ENCODE measurements at regions not wholly inside any gene's neighbourhood (a gene's known extent, or its start where the extent isn't known, plus 50 kb on each side); places are given as distances from the start of the nearest gene placed in this dataset.

DNA sequence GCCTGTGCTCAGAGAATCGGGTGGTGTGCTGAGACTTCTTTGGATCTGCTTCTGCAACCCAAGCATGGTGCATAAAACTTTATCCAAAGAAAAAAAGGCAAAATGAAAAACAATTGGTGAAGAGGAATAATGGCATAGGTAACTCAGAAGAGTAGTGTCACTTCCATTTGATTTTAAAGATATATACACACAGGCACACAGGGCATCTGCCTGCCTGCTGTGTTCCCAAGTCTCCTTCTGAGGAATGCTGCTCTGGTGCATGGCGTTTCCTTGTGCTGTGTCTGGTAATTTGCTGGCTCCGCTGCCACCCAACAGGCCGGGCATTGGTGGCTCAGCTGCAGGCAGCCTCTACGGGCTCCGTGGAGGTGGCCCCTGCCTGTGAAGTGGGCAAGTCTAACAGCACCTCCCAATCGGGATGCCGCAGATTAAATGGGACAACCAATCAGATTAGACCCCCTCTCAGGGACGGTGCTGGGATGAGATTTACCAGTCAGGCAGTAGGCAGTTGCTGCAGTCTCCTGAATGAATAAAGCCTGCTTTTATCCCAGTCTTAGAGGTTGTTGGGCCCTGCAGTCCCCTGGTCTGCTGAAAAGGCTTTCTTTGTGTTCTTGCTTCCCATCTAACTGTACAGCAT is 253.7 kb upstream of the RASGRP1 start:
- TF ChIP-seq, protein P1, sequence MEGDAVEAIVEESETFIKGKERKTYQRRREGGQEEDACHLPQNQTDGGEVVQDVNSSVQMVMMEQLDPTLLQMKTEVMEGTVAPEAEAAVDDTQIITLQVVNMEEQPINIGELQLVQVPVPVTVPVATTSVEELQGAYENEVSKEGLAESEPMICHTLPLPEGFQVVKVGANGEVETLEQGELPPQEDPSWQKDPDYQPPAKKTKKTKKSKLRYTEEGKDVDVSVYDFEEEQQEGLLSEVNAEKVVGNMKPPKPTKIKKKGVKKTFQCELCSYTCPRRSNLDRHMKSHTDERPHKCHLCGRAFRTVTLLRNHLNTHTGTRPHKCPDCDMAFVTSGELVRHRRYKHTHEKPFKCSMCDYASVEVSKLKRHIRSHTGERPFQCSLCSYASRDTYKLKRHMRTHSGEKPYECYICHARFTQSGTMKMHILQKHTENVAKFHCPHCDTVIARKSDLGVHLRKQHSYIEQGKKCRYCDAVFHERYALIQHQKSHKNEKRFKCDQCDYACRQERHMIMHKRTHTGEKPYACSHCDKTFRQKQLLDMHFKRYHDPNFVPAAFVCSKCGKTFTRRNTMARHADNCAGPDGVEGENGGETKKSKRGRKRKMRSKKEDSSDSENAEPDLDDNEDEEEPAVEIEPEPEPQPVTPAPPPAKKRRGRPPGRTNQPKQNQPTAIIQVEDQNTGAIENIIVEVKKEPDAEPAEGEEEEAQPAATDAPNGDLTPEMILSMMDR (IDR thresholded peaks at IDR 0.05), result no peak
- no peak for TF ChIP-seq ARID4B (CRISPR knock-in tag; IDR thresholded peaks at IDR 0.05; ENCODE audit: borderline replicate concordance)
- no peak for TF ChIP-seq NR1H2 (CRISPR knock-in tag; IDR thresholded peaks at IDR 0.05)
- no peak for TF ChIP-seq ZNF219 (CRISPR knock-in tag; IDR thresholded peaks at IDR 0.05; ENCODE audit: borderline replicate concordance)
- no peak for TF ChIP-seq SP1 (CRISPR knock-in tag; conservative IDR thresholded peaks at IDR 0.05)
- no peak for TF ChIP-seq AFF4 (CRISPR knock-in tag; IDR thresholded peaks at IDR 0.05; ENCODE audit: borderline replicate concordance)
- no peak for TF ChIP-seq SMAD4 (CRISPR knock-in tag; IDR thresholded peaks at IDR 0.05)
- no peak for TF ChIP-seq TEAD1 (CRISPR knock-in tag; IDR thresholded peaks at IDR 0.05)
- TF ChIP-seq CREM (CRISPR knock-in tag; IDR thresholded peaks at IDR 0.05), result no peak
- no peak for TF ChIP-seq JUN (CRISPR knock-in tag; IDR thresholded peaks at IDR 0.05)
- no peak for TF ChIP-seq NFYB (CRISPR knock-in tag; conservative IDR thresholded peaks at IDR 0.05; ENCODE audit: low read depth)
- TF ChIP-seq, protein P2, sequence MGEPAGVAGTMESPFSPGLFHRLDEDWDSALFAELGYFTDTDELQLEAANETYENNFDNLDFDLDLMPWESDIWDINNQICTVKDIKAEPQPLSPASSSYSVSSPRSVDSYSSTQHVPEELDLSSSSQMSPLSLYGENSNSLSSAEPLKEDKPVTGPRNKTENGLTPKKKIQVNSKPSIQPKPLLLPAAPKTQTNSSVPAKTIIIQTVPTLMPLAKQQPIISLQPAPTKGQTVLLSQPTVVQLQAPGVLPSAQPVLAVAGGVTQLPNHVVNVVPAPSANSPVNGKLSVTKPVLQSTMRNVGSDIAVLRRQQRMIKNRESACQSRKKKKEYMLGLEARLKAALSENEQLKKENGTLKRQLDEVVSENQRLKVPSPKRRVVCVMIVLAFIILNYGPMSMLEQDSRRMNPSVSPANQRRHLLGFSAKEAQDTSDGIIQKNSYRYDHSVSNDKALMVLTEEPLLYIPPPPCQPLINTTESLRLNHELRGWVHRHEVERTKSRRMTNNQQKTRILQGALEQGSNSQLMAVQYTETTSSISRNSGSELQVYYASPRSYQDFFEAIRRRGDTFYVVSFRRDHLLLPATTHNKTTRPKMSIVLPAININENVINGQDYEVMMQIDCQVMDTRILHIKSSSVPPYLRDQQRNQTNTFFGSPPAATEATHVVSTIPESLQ (CRISPR knock-in tag; IDR thresholded peaks at IDR 0.05), result no peak
